ENCODE measurements at regions not wholly inside any gene's neighbourhood (a gene's known extent, or its start where the extent isn't known, plus 50 kb on each side); places are given as distances from the start of the nearest gene placed in this dataset.

- DNase-seq: no peak
Measured at GRCh38 chr2:81987370-81987769, 1682.8 kb upstream of the LRRTM1 start.

DNA sequence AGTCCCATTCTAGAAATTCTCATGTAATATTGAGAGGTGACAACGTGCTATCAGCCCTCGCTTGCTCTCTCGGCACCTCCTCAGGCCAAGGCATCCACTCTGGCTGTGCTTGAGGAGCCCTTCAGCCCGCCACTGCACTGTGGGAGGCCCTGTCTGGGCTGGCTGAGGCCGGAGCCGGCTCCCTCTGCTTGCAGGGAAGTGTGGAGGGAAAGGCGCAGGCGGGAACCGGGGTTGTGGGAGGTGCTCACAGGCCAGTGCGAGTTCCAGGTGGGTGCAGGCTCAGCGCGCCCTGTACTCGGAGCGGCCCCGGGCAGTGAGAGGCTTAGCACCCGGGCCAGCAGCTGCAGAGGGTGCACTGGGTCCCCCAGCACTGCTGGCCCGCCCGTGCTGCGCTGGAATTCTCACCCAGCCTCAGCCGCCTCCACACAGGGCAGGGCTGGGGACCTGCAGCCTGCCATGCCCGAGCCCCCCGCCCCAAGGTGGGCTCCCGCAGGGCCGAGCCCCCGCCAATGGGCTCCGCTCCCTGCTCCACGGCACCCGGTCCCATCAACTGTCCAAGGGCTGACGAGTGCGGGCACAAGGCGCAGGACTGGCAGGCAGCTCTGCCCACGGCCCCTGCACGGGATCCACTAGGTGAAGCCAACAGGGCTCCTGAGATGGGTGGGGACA lies 1680.6 kb upstream of the LRRTM1 start:
- DNase-seq: no peak

- no peak for DNase-seq
Measured at GRCh38 chr2:81981585-81981984, 1677.0 kb upstream of the LRRTM1 start.

DNA sequence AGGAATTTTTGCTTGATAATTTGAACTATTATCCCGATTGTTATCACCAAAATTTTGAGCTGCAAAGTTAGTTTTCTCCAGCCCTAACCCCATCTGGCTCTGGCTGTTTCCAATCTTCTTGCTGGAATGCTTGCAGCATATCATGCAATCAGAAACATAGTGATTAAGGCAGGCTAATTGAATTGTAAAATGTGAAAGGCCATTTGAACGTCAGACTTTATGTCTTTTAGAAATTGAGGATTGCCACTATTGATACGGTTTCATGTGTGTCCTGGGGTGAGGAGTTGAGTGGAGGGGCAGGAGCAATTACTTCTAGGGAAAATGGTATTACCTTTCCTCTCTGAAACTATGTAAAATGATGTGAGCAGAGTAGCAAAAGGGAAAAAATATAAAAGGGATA lies 1674.5 kb upstream of the LRRTM1 start:
- no peak for DNase-seq

DNA sequence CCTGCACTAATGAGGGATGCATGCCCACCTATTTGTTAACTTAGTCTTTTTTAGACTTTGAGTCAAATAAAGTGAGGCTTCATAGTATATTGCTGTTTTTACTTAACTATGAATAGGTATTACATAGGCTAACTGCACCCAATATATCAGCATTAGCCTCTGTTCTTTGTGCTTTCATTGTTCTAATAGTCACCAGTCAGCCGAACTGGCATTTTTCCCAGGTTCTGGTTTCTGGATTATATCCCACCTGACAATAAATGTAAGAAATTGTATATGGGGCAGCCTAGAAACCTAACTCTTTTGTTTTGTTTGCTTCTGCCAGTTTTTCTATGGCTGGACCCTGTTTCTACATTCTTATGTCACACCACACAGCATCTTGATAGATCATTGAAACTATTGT lies 1672.4 kb upstream of the LRRTM1 start:
- DNase-seq: no peak

DNA sequence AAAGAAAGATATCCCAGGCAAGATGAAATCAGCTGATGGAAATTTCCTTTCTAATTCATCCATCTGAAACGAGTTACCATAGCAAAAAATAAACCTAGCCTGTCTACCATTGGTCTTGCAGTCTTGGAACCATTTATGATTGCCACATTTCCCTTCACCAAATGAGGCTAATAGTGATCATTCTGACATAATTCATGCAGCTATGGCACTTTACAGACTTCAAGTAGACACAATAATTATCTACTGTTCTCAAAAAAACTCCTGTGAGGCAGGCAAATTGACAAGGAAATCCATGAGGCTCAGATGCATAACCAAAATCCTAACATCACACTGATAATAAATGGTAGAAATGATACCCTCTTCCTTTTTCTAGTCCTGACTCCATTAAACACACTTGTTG lies 1669.7 kb upstream of the LRRTM1 start:
- no peak for DNase-seq

DNA sequence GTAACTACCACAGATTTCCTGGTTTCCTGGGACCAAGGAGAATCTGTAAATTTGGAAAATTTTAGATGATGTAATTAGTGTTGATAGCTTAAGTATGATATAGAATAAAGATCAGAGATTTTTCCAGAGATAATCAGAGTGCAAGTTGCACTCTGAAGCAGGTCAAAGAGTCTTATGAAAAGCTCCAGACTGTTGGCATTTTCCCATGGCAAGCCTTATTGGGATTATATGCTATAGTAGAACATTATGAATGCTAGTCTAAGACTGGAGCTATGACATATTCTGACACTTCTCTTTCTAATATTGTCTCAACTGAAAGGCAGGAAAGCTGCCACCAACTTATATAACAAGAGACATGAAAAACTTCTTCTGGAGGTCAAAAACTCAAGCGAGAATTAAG lies 1638.3 kb upstream of the LRRTM1 start:
- no peak for DNase-seq

GRCh38 chr2:81942136-81942680 lies 1637.7 kb upstream of the LRRTM1 start:
- no peak for DNase-seq

GRCh38 chr2:81940266-81940955 lies 1635.9 kb upstream of the LRRTM1 start:
- no peak for DNase-seq

DNA sequence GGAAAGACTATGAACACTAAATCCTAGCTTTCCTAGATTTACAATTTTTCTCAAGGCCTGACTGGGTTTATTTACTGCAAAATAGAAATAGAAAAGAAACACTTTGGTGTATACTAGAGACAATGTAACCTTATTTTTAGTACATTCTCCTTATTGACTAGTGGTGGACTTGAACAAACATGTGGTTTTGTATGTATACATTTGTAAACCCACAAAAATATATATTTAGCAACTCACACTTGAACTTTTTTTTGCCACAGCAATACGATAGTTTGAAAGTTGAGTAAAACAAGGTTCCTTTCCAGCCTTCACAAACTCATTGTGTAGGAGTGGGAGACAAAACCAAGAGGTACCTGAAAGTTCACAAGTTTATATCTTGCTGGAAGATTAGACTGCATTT lies 1633.4 kb upstream of the LRRTM1 start:
- no peak for DNase-seq

DNA sequence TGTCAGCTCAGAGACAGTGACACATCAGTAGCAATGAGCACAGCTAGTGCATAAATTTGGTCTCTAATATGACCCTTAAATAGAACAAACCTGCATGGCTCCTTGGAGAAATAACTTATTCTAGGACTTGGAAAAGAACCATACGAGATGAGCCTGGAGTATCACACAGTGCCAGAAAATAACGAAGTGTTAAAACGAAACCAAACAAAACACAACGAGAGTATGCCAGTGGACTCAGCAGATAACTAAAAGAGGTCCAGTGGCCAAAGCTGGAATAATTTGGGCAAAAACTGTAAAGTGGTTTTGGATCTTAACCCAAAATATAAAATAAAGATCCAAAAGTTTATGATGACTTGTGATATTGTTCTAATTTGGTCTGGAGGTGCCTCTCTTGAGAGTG lies 1599.0 kb upstream of the LRRTM1 start:
- no peak for DNase-seq

- no peak for DNase-seq
Measured at GRCh38 chr2:81901017-81901416, 1596.5 kb upstream of the LRRTM1 start.

DNA sequence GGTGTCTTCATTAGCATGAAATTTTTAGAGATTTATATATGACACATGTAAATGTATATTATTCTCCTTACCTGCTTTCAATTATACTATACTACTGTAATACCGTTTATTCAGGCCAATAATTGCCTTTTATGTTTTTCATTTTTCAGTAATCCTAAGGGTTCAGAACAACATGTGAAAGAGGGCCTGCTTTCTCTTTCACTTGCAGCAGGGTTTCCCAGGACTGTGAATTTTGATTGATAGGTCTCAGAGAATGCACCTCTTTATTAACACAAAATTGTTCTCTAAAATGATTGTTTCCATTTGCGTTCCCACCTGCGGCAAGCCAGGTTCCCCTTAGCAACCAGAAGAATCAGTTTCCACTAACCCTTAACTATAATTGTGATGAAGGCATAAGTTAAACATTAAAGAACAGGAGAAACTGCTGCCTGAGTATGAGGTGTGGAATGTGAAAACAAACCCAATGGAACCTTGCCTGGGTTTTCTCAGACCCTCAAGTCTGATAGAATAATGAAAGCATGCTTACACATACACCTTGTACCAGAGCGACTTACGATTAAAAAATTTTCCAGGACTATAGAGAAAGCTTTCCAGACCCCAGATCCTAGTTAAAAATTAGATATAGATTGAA lies 1591.2 kb upstream of the LRRTM1 start:
- DNase-seq: no peak

DNA sequence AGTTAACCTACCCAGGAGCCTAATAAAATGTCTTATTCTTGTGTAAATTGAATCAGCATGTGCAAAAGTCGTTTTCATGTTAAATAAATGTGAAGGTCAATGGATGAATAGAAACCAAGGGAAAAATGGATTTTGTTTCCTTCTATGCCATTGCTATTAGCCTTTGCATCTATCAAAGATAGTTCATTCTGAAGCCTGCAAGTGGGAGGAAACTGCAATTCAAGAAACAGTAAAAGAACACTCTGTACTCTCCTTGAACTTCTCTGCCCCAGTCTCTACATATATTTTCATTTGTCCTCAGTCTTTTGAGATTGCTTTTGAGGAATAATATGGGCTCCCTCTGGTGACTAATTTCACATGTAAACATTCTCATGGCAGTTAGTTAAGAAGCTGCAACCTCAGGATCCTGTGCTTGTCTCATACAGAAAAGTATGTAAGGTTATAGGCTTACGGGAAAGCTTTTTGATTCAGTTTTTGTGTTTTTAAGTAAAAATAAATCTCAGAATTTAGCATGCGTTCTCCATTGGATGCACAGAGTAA lies 1590.0 kb upstream of the LRRTM1 start:
- DNase-seq: no peak

GRCh38 chr2:81876624-81877023 lies 1572.1 kb upstream of the LRRTM1 start:
- DNase-seq: no peak

GRCh38 chr2:81872006-81872405 lies 1567.5 kb upstream of the LRRTM1 start:
- DNase-seq: no peak

- no peak for DNase-seq
Measured at GRCh38 chr2:81870119-81870518, 1565.6 kb upstream of the LRRTM1 start.

DNA sequence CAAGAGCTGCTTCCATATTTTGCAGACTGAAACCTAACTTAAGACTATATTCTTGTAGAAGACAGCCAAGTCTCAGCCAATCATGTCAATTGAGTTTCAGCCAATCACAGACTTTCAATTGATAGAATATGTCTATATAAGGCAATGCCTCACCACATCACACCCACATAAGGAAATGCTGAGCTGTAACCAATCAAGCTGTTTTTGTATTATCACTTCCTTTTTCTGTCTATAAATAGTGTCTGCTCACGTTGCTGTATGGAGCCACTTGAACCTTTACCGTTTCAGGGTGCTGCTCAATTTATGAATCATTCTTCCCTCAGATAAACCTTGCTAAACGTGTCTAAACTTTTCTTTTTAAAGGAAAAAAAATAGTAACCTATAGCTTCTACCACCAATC lies 1554.4 kb upstream of the LRRTM1 start:
- no peak for DNase-seq

- no peak for DNase-seq
Measured at GRCh38 chr2:81853341-81853740, 1548.8 kb upstream of the LRRTM1 start.

- DNase-seq: no peak
Measured at GRCh38 chr2:81852651-81853050, 1548.1 kb upstream of the LRRTM1 start.

DNA sequence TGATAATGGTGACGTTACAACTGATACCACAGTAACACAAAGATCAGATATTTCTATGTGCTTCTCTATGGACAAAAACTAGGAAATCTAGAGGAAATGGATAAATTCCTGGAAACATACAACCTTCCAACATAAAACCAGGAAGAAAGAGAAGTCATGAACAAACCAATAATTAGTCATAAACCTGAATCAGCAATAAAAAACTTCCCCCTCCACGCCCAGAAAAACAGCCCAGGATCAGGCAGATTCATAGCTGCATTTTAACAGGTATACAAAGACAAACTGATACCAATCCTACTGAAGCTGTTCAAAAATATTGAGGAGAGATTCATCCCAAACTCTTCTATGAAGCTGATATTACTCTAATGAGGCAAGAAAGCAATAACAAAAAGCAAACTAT lies 1535.2 kb upstream of the LRRTM1 start:
- DNase-seq: no peak

GRCh38 chr2:81835321-81836000 lies 1530.9 kb upstream of the LRRTM1 start:
- no peak for DNase-seq

GRCh38 chr2:81786811-81787210 lies 1482.3 kb upstream of the LRRTM1 start:
- DNase-seq: no peak
